ENCODE measurements at regions not wholly inside any gene's neighbourhood (a gene's known extent, or its start where the extent isn't known, plus 50 kb on each side); places are given as distances from the start of the nearest gene placed in this dataset.

- TF ChIP-seq CTCF (IDR thresholded peaks at IDR 0.05) (no peak), POLR2A (IDR thresholded peaks at IDR 0.05) (no peak)
Observed at GRCh38 chr2:64867253-64867996, 121.8 kb upstream of the SLC1A4 start.

Measured in right lobe of liver (tissue), 4 donors.